GM18508 (cell line): ENCODE measurements at regions not wholly inside any gene's neighbourhood (a gene's known extent, or its start where the extent isn't known, plus 50 kb on each side); places are given as distances from the start of the nearest gene placed in this dataset.

Source experiments
- ATAC-seq: cut with Tn5 transposase; IDR thresholded peaks from one replicate; pipeline ENCODE4 v1.9.1; 2021; ENCODE audit warnings: moderate number of reproducible peaks; ENCODE audit not compliant: insufficient read depth, unreplicated experiment

- no peak for ATAC-seq
Observed at GRCh38 chr5:158320178-158320674, 461.3 kb upstream of the CLINT1 start.

DNA sequence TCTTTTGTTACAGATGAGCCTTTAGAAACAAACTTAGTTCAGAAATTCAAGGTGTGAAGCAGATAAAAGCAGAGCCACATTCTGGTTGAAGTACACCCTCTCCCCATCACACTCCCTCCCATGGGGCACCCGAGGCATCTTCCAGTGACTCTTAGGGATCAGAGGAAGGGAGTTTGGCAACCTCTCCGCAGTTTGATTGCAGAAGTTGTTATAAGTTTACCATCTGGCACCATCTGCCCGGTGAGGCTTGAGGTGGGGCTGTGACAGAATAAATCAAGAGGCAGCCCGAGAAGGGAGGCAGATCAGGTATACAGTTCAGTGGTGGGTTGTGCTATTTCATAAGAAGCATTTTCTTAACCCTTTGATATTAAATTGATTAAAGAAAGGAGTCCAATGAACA lies 458.6 kb upstream of the CLINT1 start:
- no peak for ATAC-seq

DNA sequence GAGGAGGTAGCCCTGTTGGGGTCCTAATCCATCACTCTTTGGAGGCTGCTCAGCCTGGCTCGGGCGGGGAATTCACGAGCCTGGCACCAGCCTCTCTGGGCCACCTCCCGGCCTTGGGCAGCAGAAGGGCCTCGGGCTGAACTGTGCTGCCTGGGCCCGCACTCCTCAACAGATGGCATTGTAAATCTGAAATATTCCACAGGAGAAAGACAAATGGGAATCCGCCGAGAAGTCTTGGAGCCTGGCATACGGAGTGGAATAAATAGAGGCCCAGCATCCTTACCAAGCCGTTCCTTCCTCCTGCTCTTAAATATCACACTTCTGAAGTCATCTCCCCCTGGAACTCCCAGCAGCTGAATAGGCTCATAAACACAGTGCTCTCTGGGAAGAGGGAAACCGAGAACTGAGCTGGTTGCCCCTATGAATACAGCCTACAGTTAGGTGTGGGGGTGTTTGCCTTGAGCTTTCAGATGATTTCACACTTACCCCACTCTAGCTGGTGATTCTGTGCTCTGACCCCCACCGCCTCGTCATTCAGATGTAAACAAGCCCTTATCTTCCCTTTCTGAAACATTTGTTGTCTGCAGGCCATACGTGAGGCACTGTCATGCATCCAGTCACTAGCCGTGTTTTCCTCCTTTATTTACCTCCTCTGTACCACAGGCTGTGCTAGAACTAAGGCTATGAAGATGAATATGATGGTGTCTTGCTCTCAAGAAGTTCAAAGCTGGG lies 455.0 kb upstream of the CLINT1 start:
- no peak for ATAC-seq

GRCh38 chr5:158313027-158313732 lies 454.2 kb upstream of the CLINT1 start:
- no peak for ATAC-seq

DNA sequence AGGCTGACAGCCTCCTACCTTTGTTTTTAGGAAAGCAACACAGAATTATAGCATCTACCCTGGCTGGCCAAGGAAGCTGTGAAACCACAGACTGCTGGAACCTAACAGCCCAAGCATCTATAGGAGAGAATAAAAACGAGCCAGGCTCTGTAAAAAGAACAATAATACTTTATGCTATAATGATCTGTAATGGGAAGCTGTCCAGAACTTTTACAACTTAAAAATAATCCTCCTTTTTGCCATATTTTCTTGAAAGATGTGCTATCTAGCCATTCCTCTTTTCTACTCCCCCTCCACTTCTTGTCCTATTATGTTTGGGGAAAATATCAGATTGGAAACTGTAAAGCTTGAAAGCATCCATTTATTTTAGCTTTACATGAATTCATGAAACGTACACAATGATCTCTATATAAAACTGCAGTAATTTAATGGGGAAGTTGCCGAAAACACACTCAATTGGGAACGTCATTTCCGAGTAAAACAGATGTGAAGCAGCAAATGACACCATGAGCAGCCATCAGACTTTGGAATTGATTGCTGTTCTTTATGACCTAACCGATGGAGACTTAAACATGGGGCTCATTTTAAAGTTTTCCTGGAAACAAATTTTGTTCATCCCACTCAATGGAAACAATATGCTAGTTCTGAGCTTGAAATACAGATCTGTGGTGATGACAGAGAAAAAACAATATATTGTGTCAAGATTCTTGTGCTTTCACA lies 450.3 kb upstream of the CLINT1 start:
- ATAC-seq = no peak

- no peak for ATAC-seq
Observed at GRCh38 chr5:158308429-158309025, 449.6 kb upstream of the CLINT1 start.

GRCh38 chr5:158305861-158306260 lies 446.9 kb upstream of the CLINT1 start:
- ATAC-seq = no peak

DNA sequence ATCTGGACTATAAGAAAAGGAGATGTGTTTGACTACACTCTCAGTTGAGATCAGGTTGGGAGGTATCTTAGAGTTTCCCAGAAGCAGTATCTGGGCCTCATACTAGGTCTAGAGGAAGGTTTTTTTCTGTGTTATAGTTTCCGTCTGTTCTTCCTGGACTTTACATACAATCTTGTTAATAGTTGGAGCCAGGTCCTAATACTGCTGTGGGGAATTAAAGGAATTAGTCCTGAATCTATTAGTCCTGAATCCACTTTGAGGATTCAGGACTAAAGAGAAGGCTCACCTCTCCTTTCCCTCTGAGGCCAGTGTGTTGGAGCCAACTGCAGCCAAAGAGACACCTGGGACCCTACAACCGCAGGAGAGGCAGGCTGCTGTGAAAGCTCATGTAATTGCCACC lies 445.7 kb upstream of the CLINT1 start:
- ATAC-seq = no peak

GRCh38 chr5:158303883-158304282 lies 444.9 kb upstream of the CLINT1 start:
- ATAC-seq = no peak

GRCh38 chr5:158303275-158303674 lies 444.3 kb upstream of the CLINT1 start:
- ATAC-seq = no peak

DNA sequence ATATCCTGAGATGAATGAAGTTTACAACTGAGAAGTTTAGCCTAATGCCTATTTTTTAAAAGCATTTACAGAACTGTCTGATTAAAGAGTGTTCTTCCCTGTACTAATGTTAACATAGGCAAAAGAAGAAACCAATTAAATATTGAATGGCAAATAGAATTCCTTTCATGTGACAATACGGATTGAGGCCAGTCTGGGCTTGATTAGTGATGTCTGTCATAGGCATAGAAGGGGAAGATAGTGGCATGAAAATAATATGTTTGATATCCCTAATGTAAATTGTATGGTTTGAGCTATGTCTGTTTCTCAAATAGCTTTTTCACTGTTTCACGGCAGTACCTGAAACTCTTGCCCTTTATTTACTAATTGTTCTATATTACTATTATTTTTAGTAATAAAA lies 443.1 kb upstream of the CLINT1 start:
- ATAC-seq = no peak

DNA sequence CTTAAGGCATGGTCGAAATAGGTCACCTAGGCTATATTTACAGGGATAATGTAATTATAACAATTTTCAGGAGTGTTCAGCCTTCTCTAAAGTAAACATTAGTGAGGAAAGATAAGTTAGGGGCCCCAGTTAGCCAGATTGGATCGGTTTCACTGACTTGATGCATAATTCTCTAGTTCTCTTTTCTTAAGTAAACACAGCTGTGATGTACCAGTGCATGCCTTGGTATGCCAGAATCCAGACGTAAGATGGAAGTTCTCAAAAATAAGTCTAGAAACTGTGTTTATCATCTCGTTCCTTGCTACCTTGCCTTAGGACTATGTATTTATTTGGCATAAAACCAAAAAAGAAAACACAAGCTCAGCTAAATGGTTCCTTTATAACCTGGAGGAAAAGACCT lies 442.2 kb upstream of the CLINT1 start:
- no peak for ATAC-seq

DNA sequence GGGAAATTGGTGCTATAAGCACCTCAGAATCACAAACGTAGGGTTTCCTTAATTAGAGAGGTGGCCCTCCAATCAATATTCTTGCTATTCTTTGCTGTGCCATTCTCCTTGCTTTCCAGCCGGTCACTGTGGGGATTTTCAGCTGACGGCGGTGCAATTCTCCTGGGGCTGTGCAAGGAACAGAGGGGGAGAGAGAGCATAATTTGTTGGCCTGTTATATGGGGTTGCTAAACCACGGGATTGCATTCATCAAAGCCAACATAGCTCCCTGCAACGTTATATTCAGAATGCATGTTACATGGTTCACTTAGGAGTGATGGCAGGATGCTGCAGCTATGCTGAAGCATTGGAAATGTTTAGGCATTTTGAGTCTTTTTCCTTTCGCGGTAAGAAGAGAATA lies 441.3 kb upstream of the CLINT1 start:
- ATAC-seq = no peak

GRCh38 chr5:158297002-158297527 lies 438.1 kb upstream of the CLINT1 start:
- ATAC-seq = no peak

- ATAC-seq = no peak
Observed at GRCh38 chr5:158294701-158295100, 435.8 kb upstream of the CLINT1 start.

GRCh38 chr5:158292981-158293380 lies 434.0 kb upstream of the CLINT1 start:
- ATAC-seq = no peak

DNA sequence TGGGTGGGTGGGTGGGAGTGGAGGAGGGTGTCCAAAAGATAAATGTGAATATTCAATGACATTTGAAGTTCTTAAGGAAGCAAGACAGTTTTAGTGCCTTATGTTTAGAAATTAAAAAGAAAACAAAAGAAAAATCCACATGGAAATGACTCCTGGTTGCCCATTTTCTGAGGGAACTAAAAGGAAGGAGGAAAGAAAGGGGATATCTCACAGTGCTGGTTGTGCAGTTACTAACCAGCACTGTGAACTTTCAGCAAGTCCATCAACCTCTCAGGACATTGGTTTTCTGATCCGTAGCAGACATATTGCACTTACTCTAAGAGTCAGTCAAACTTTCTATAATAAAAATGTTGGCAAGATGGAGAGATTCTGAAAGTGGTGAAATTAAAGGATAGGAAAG lies 431.0 kb upstream of the CLINT1 start:
- no peak for ATAC-seq

- no peak for ATAC-seq
Observed at GRCh38 chr5:158288272-158288657, 429.3 kb upstream of the CLINT1 start.

DNA sequence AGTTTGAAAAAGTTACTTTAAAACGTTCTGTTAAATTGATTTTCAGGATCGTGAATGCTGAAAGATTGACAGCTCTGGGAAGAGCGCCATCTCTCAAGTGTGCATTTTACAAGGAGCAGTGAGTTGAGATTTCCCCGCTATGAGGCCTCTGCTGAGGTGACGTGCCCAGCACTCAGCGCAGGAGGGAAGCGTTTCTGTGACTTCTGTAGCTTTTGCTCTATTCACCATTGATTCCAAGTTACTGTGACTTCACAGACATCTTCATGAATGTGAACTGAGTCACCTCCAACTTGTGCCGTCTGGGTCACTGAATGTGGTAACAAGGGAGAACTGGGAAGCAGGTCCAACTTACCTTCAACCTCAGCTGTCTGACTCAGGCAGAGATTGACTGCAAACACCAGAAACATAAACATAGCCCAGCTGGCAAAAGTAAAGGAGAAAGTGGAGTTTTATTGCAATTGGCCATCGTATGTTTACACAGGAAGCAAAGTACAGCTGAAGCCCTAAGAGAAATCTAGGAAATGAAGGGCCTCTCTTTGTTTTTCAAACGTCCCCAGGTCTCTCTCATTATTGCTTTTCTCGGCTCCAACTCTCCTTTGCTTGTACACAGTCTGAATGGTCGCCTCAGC lies 428.8 kb upstream of the CLINT1 start:
- ATAC-seq = no peak

GRCh38 chr5:158286827-158287226 lies 427.9 kb upstream of the CLINT1 start:
- no peak for ATAC-seq
